Lower leg skin (tissue), 3 donors: ENCODE measurements at regions not wholly inside any gene's neighbourhood (a gene's known extent, or its start where the extent isn't known, plus 50 kb on each side); places are given as distances from the start of the nearest gene placed in this dataset.

ENCODE experiments used
- CTCF ChIP-seq, 3 donors: fragments of 450-650 bp; IDR thresholded peaks; one replicate each; pipeline ENCODE4 v1.5.1; 2016; ENCODE audit warnings: antibody characterized with exemption in 3 of 3, mild to moderate bottlenecking in 3 of 3, moderate library complexity in 2 of 3
- POLR2A ChIP-seq, 2 donors: fragments of 450-650 bp; IDR thresholded peaks; one replicate each; pipeline ENCODE4 v1.6.1; 2016 to 2017; ENCODE audit warnings: antibody characterized with exemption in 2 of 2, mild to moderate bottlenecking in 1 of 2, moderate library complexity in 1 of 2

DNA sequence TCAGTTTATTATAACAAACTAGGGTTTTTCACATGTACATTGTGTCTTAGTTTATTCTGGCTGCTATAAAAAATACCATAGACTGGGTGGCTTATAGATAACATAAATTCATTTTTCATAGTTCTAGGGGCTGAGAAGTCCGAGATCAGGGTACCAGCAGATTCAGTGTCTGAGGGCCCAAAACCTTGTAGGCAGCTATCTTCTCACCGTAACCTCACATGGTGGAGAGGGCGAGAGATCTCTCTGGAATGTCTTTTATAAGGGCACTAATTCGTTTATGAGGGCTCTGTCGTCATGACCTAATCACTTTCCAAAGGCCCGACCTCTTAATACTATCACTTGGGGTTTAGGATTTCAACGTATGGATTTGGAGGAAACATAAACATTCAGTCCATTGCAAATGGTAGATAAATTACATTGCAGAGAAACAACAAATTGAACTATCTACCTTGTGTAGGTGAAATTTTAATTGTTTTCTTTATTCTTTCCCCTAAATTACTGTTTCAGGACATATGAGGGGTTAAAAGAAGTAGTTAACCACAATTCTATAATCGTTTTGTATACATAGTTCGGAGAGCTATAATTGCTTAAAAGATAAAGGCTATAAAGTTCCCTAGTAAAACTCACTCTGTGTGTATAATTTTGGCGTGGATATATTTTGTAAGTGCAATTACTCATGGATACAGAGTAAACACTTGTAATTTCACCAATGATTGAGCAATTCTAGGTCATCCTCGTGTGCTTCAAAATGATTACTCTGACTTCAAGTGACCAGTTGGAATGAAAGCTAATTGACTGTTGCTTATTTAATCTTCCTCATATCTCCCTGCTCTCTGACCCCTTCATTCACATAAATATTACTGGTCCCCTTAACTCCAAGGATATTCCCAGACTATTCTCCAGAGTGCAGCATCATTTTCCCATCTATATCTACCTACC is 247.5 kb upstream of the TMEM161B start:
- no peak for TF ChIP-seq POLR2A (IDR thresholded peaks at IDR 0.05)
- no peak for TF ChIP-seq CTCF (IDR thresholded peaks at IDR 0.05)
